ENCODE measurements at regions not wholly inside any gene's neighbourhood (a gene's known extent, or its start where the extent isn't known, plus 50 kb on each side); places are given as distances from the start of the nearest gene placed in this dataset.

DNA sequence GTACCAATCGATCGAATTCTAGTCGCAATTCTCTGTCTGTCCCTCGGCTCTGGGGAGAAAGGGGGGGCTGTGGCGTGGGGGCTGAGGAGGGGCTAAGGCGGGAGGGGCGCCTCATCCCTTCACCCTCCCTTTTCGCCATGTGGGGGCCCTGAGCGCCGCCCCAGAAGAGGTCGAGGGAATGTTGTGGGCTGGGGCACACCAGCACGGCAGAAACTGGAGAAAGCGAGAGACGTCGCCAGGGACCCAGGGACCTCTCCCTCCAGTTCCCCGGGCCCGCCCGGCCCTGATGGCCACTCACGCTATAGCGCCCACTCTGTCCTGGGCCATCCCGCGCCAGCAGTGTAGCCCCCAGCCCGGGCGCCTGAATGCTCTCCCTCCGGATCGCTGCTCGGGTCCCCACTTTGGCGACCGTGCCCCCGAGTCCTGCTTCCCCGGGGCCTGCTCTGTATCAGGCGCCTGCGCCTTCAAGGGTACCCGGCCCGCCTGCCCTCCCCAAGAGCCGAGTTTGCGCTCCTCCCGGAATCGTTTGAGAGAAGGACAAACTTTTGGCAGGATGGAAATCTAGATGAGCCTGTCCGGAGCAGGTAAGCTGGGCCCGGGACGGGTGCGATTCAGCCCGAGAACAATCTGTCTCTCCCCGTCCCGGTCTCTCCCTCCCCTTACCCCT is 62.6 kb downstream of the SMUG1 start:
- ATAC-seq, result peak; percentile 44
- 67% methylated on average over 27 of the region's 46 CpGs for WGBS (ENCODE audit: low lambda C conversion rate)
- no TSS peak for BruUV-seq (replicated peaks)
- Histone ChIP-seq H4K20me1 (ENCODE audit: insufficient read depth, low read length) (no peaks in the 10 kb centered on the region), H3K4me3 (replicated peaks in 1 of 3; ENCODE audit: insufficient read depth in 1 of 3, low read depth in 2 of 3, low read length in 3 of 3) (peak overlapping the region in 1 of 3 experiments; percentile 33; a peak in 2 of 6 replicates), H3K27ac (ENCODE audit: extremely low read length, insufficient read depth, low read length) (no peak overlapping the region), H3K4me2 (ENCODE audit: low read depth, low read length) (peak overlapping the region; percentile 51), H3K27me3 (ENCODE audit: control insufficient read depth in 1 of 2, insufficient read depth in 2 of 2, low read length in 2 of 2) (peaks cover 5 to 17% of the 10 kb centered on the region in 2 experiments; a peak in 3 of 5 replicates), H3K4me1 (ENCODE audit: insufficient read depth, low read length) (peaks cover 19% of the 10 kb centered on the region), H3K9ac (ENCODE audit: insufficient read depth, low read depth, low read length) (no peak overlapping the region), H3K9me3 (ENCODE audit: low read length) (no peaks in the 10 kb centered on the region), H3K36me3 (replicated peaks in 1 of 2; ENCODE audit: control insufficient read depth in 1 of 2, insufficient read depth in 2 of 2, low read length in 2 of 2) (no peaks in the 10 kb centered on the region), H2AFZ (ENCODE audit: low read length) (no peak overlapping the region), H3K79me2 (ENCODE audit: insufficient read depth, low read length) (no peaks in the 10 kb centered on the region)
- DNase-seq (ENCODE audit: low spot score), result no peak
- no peak for FAIRE-seq
- no peak for TF ChIP-seq ZNF230 (CRISPR knock-in tag; IDR thresholded peaks at IDR 0.05)
- TF ChIP-seq PCBP2 (optimal IDR thresholded peaks at IDR 0.05; ENCODE audit: low read depth, low read length, poor library complexity, severe bottlenecking), result no peak
- TF ChIP-seq ZNF782 (CRISPR knock-in tag; IDR thresholded peaks at IDR 0.05; ENCODE audit: borderline replicate concordance), result no peak
- no peak for TF ChIP-seq ZNF713 (CRISPR knock-in tag; IDR thresholded peaks at IDR 0.05)
- TF ChIP-seq SMAD1 (CRISPR knock-in tag; IDR thresholded peaks at IDR 0.05; ENCODE audit: borderline replicate concordance, low read depth), result no peak
- no peak for TF ChIP-seq TEAD2 (CRISPR knock-in tag; IDR thresholded peaks at IDR 0.05)
- TF ChIP-seq ATAD3A (CRISPR knock-in tag; IDR thresholded peaks at IDR 0.05), result no peak
- no peak for TF ChIP-seq RARA (CRISPR knock-in tag; IDR thresholded peaks at IDR 0.05)
- no peak for TF ChIP-seq ZSCAN31 (CRISPR knock-in tag; IDR thresholded peaks at IDR 0.05; ENCODE audit: low read depth)
- no peak for TF ChIP-seq MED8 (CRISPR knock-in tag; IDR thresholded peaks at IDR 0.05; ENCODE audit: insufficient replicate concordance)
- ChIA-PET CTCF (ENCODE audit: low intra/inter-chr PET ratio, low total read pairs) (no interaction called here), POLR2A (no interaction called here)
- intact Hi-C loops (cut with micrococcal nuclease; ENCODE audit: unreplicated experiment) (no loop called here), in situ Hi-C loops (cut with HindIII; ENCODE audit: extremely low pct_ligation_motif_present, low pct_unique_long_range_greater_than_20kb) (no loop called here)
